ENCODE measurements at regions not wholly inside any gene's neighbourhood (a gene's known extent, or its start where the extent isn't known, plus 50 kb on each side); places are given as distances from the start of the nearest gene placed in this dataset.

DNA sequence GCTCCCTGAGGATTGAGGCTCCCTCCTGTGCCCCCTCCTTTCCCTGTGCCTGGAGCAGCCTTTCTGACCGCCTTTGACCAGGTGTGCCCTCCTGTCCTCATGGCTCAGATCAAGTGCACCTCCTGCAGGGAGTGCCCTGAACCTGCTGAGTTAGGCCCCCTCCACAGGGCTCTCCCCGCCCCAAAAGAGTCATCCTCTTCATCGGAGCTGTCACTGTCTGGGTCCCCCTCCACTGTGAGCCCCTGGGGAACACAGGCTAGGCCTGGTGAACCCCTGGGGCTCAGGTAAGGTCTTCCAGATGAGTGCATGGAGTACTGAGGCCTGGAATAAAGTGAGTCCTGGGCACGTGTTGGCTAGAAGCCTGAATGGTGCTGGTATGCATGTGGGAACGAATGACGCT, 173.5 kb downstream of the INHBB start (continued):
- TF ChIP-seq SIRT6 (IDR thresholded peaks at IDR 0.05; ENCODE audit: low read length) (no peak), CREB1 (IDR thresholded peaks at IDR 0.05) (no peak), SAP30 (IDR thresholded peaks at IDR 0.05; ENCODE audit: insufficient read depth, insufficient replicate concordance, low read length) (no peak), NRF1 (IDR thresholded peaks at IDR 0.05; ENCODE audit: low read depth, low read length) (no peak), RFX5 (IDR thresholded peaks at IDR 0.05; ENCODE audit: borderline replicate concordance, low read depth, low read length) (no peak)
